Inferior parietal cortex (tissue), 1 donor: ENCODE measurements at regions not wholly inside any gene's neighbourhood (a gene's known extent, or its start where the extent isn't known, plus 50 kb on each side); places are given as distances from the start of the nearest gene placed in this dataset.
A peak's percentile ranks its signal among the peaks of the same experiment; 100 is the strongest.

Experiments used
- DNase-seq: peaks from one replicate; pipeline ENCODE4 v3.0.0-alpha.2; 2016; ENCODE audit errors: extremely low spot score

GRCh38 chr12:71071536-71072097 is 86.2 kb downstream of the TSPAN8 start:
- DNase-seq, result no peak

GRCh38 chr12:71070416-71071128 is 87.2 kb downstream of the TSPAN8 start:
- no peak for DNase-seq

DNA sequence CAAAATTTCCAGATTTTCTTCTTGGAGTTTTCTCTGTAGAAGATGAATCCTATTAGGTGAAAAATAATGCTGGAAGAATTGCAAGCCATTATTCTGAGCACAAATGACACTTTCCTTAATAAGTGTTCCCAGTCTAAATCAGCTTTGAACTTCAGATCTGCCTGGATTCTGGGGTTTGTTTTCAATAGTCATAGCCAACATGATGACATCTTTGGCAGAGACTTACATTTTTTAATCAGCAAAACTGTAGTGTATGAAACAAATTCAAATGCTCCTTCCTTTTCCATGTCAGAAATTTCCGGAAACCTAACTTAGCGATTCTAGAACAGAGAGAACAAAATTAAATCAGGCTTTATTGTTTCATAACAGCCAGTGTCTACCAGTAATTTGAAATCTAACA is 88.5 kb downstream of the TSPAN8 start:
- no peak for DNase-seq

DNA sequence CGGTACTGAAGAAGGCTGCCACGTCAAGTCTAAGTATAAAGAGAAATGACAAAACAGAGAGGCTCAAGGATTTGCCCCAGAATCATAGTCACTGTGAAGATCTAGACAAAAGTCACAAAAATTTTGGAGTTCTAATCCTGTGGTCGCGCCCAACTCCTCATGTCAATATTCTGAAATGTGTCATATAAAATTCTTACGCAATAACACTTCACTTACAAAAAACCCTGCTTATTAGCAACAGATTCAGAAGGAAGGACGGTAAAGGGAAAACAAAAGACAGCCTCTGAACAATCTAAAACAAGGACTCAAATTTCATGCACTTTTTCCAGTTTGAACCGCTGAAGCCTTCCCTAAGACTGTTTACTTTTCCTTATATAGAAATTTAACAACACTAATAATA is 94.7 kb downstream of the TSPAN8 start:
- no peak for DNase-seq

GRCh38 chr12:71061451-71061850 is 96.3 kb downstream of the TSPAN8 start:
- no peak for DNase-seq

- DNase-seq, result no peak
Observed at GRCh38 chr12:71060426-71060825, 97.4 kb downstream of the TSPAN8 start.

- no peak for DNase-seq
Observed at GRCh38 chr12:71057330-71057729, 100.5 kb downstream of the TSPAN8 start.

DNA sequence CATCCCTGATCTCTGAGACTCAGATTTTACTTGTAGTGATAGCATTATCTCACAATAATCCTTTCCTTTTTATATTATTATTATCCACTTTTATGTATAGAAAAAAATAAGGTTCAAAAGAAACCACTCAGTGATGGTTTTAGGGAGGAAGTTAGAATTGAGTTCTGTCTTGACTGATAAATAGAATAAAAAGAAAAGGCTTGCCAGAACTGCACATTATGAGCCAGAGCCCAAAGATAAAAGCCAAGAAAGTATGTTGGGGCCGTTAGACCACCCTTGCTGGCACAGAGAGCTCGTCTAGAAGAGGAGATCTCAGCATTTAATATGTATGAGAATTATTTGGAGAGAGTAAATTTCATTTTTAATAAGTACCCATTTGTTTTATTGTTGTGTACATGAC is 103.2 kb downstream of the TSPAN8 start:
- no peak for DNase-seq

DNA sequence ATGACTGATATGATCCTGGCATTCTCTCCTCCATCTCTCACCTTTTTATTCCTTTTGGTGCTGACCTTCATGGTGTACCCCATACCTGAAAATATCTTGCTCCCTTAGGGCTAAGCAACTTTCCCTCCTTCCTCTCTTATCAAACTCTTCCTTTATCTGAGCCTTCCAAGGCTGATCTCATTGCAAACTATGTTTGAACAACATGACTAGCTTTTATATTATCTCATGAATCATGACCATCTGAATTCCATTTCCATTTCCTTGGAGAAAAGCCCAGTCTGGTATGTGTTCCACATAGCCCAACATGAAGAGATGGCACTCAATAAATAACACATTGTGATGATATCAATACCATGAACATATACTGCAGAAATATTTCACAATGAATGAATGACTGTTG is 111.6 kb downstream of the TSPAN8 start:
- DNase-seq, result no peak

DNA sequence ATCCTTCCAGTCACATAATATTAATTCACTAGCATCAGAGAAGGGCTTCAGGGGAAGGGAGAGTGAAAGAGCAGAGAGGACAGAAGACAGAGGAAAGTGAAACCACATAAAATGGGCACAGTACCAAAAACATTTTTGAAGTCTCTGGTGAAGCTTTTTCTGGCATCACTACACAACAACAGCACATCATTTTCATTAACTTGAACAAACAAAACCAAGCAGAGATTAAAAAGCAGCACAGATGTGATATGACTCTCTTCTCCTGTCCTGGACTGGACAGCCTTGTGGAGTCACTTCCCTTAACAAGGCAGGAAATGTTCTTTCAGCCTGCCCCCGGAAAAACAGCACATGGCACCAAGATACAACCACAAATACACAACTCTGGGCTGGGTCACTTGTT is 112.0 kb downstream of the TSPAN8 start:
- no peak for DNase-seq

- DNase-seq, result no peak
Observed at GRCh38 chr12:71041476-71041875, 116.3 kb downstream of the TSPAN8 start.

- no peak for DNase-seq
Observed at GRCh38 chr12:71038960-71039359, 118.4 kb upstream of the PTPRR start.

- DNase-seq, result no peak
Observed at GRCh38 chr12:71036526-71036925, 116.0 kb upstream of the PTPRR start.

DNA sequence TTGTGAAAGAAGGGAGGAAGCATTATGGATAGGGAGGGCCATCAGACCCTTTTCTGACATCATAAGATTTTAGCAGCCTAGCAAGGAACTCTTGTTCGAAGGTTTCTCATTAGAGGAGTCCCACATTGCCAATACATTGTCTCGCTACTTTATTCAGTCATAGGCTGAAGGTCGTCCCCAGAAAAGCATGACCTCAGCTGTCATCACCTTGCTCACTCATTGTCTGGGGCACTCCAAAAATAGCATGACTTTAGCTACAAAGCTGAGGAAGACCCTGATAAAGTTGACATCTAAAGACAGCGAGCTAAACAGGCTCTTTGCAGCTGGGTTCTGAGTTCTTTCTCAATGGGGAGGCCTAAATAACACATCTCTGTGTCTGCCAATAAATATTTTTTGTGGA is 112.4 kb upstream of the PTPRR start:
- DNase-seq, result no peak

DNA sequence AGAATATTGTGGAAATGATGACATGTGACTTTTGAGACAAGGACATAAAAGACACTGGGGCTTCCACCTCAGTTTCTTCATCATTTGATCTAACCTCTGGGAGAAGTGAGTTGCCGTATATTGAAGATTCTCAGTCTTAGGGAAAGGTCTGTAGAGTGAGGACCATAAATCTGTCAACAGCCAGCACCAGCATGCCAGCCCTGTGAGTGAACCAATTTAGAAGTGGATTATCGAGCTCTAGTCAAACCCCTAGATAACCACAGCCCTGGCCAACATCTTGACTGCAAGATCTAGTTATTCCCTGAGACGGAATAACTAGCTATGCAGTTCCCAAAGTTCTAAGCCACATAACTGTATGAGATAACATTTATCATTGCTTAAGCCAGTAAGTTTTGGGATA is 108.8 kb upstream of the PTPRR start:
- no peak for DNase-seq

- no peak for DNase-seq
Observed at GRCh38 chr12:71027856-71028255, 107.3 kb upstream of the PTPRR start.

DNA sequence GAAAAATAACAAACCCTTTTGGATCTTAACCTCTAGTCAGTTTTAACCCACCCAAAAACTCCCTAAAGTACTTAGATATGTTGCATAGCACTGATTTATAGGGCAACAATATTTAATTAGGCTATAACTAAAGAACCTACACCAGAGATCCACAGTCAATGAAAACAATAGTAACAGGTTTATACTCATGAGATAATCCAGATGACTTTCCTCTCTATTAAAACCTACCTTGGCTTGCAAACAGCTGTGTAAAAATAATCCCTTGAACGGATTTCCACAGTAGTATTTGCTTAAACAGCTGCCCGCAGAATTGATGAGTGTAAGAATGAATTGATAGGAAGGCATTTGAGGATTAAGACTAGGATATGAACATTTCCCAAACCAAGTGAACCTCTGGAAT is 104.3 kb upstream of the PTPRR start:
- no peak for DNase-seq

- DNase-seq, result no peak
Observed at GRCh38 chr12:71024281-71024680, 103.7 kb upstream of the PTPRR start.

DNA sequence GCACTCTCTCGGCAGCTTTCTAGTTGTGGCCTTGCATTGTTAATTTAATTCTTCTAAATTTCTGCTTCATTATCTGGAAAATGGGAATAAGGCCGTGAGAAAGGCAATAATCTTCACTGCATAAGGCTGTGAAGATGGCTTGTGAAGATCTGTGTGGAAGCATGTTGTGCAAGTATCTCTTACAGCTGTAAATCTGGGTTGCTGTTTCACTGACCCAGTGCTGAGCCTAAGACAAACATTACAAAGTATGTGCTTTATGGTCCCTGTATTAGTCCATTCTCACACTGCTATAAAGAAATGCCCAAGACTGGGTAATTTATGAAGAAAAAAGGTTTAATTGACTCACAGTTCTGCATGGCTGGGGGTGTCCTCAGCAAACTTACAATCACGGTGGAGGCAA is 101.0 kb upstream of the PTPRR start:
- DNase-seq, result no peak

GRCh38 chr12:71019282-71019831 is 98.8 kb upstream of the PTPRR start:
- no peak for DNase-seq

- no peak for DNase-seq
Observed at GRCh38 chr12:71018682-71019081, 98.1 kb upstream of the PTPRR start.

- peak; percentile 56 for DNase-seq
Observed at GRCh38 chr12:71014180-71014785, 93.7 kb upstream of the PTPRR start.

DNA sequence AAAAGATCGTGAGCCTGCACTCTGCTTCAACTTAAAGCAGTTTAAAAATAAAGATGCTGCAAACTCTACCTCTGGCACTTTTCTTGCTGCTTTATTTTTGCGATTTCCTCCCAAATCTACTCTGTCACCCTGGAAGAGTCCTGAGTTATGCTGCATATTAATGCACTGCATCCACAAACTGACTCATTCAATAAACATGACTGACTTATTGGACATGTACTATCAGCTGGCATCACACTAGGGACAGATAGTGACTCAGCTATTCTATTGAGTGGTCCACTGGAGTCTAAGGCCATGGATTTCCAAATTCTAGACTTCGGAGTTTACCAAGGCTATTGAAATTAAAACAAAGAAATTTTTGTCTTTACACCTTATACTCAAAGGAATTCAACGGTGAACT is 90.7 kb upstream of the PTPRR start:
- no peak for DNase-seq
